ENCODE measurements at regions not wholly inside any gene's neighbourhood (a gene's known extent, or its start where the extent isn't known, plus 50 kb on each side); places are given as distances from the start of the nearest gene placed in this dataset.

DNA sequence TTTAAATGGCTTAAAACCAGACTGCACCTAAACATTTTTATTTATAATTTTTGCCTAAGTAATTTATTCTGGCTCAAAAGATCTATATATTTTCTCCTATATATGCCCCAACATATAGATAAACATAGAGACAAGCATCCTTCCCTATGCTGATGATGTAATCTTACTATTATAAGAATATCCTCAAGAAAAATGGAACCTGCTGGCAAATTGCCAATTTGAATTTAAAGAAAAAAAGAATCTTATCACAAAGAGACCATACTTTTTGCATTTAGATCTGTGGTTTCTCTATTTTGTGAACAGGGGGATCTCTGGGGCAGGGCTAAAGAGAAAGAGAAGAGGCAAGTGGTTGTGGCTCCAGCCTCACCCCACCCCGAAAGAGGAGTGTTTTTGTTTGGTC lies 107.2 kb upstream of the CMC1 start:
- DNase-seq, result no peak
- peaks cover 6% of the 10 kb centered on the region for H3K4me1 ChIP-seq
- no peak overlapping the region for H3K4me3 ChIP-seq
- no peaks in the 10 kb centered on the region for H3K27me3 ChIP-seq
- TF ChIP-seq, protein P1, sequence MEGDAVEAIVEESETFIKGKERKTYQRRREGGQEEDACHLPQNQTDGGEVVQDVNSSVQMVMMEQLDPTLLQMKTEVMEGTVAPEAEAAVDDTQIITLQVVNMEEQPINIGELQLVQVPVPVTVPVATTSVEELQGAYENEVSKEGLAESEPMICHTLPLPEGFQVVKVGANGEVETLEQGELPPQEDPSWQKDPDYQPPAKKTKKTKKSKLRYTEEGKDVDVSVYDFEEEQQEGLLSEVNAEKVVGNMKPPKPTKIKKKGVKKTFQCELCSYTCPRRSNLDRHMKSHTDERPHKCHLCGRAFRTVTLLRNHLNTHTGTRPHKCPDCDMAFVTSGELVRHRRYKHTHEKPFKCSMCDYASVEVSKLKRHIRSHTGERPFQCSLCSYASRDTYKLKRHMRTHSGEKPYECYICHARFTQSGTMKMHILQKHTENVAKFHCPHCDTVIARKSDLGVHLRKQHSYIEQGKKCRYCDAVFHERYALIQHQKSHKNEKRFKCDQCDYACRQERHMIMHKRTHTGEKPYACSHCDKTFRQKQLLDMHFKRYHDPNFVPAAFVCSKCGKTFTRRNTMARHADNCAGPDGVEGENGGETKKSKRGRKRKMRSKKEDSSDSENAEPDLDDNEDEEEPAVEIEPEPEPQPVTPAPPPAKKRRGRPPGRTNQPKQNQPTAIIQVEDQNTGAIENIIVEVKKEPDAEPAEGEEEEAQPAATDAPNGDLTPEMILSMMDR (IDR thresholded peaks at IDR 0.05), result no peak
- H3K36me3 ChIP-seq, result no peaks in the 10 kb centered on the region
- intact Hi-C loops (cut with DNase I), result no loop called here
- no peaks in the 10 kb centered on the region for H3K9me3 ChIP-seq
- no peak overlapping the region for H3K27ac ChIP-seq
- no peak for ATAC-seq

DNA sequence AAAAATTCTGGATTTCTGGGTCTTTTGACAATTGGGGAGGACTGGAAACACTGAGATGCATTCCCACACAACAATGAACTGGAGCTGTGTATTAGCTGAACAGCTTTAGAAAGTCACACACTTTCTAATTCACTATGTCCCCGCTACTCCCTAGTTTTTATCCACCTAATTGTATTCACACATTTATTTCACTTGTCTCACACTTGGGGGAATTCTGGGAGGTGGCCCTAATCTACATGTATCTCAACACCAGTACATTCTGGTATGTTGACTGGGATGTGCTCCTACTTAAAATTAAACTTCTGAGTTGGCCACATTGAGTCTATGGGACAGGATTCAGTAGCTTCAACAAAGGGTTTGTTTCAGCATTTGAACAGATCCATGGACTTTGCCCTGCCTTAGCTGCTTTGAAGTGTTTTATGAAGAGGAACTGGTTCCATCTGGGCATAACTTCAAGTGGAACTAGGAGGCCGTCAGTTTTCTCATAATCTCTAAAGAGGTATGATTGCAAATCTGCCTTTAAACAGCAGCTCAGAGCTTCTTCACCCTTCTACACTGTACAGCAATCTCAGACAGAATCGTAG lies 106.5 kb upstream of the CMC1 start:
- H3K9me3 ChIP-seq, result no peaks in the 10 kb centered on the region
- peaks cover 6% of the 10 kb centered on the region for H3K4me1 ChIP-seq
- H3K4me3 ChIP-seq, result no peak overlapping the region
- ATAC-seq (no peak), DNase-seq (no peak)
- TF ChIP-seq, protein P1 (IDR thresholded peaks at IDR 0.05), result no peak
- H3K27ac ChIP-seq, result no peak overlapping the region
- H3K27me3 ChIP-seq, result no peaks in the 10 kb centered on the region
- intact Hi-C loops (cut with DNase I), result no loop called here
- H3K36me3 ChIP-seq, result no peaks in the 10 kb centered on the region

DNA sequence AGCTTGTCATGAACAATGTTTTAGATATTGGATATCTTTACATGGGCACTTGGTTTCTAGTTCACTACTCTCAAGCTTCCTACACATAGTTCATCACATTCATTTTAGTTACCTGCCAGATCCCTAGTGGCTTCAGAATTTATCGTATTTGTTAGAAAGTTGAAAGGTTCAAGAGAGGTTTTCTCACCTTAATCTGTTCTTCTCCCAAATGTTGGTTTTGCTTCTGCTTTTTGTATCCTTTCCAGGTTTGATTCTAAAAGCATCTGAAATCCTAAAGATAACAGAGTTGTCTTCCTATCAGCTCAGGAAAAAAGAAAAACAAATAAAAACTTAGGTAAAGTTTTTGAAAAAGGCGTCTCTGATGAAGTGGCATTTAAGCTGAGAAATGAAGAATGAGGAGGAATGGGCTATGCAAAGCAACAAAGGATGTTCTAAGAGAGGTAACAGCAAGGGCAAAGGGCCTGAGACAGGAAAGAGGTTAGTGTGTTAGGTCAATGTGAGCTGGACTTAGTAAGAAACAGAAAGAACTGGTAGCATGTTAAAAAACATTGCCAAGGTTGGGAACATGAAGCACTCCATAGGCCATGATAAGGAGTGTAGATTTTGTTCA lies 104.7 kb upstream of the CMC1 start:
- ATAC-seq (no peak), DNase-seq (no peak)
- TF ChIP-seq, protein P1 (IDR thresholded peaks at IDR 0.05), result no peak
- Histone ChIP-seq H3K9me3 (no peaks in the 10 kb centered on the region), H3K27ac (no peak overlapping the region), H3K4me1 (peaks cover 6% of the 10 kb centered on the region), H3K36me3 (no peaks in the 10 kb centered on the region), H3K27me3 (no peaks in the 10 kb centered on the region), H3K4me3 (no peak overlapping the region)
- intact Hi-C loops (cut with DNase I), result no loop called here

DNA sequence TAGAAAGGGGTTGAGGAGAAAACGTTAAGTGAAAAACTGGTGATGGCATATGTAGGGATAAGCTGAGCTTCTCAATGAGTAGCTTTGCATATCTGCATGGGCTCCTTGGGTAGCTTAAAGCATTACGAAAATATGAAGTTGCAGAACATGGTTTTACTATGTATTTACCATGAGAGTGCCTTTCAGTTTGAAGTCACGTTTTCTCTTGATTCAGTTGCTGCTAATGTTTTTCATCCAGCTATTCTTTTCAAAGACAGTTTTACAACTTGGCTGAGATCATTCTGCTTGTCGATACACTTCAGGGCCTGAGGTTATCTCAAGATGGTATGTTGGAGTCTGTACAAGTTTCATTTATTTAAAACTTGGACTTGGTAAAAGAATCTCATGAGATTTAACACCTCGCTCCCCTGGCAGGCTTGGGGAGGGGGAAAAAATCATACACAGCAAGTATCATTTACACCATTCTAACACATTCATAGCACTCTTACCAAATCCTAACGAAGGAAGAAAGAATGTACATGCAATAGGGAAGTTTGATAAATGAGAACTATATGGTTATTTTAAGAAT lies 103.3 kb upstream of the CMC1 start:
- ATAC-seq, result no peak
- Histone ChIP-seq H3K4me1 (peaks cover 6% of the 10 kb centered on the region), H3K4me3 (no peak overlapping the region), H3K27ac (no peak overlapping the region), H3K9me3 (no peaks in the 10 kb centered on the region), H3K27me3 (no peaks in the 10 kb centered on the region), H3K36me3 (no peaks in the 10 kb centered on the region)
- no peak for DNase-seq
- TF ChIP-seq, protein P1 (IDR thresholded peaks at IDR 0.05), result no peak
- intact Hi-C loops (cut with DNase I), result no loop called here

DNA sequence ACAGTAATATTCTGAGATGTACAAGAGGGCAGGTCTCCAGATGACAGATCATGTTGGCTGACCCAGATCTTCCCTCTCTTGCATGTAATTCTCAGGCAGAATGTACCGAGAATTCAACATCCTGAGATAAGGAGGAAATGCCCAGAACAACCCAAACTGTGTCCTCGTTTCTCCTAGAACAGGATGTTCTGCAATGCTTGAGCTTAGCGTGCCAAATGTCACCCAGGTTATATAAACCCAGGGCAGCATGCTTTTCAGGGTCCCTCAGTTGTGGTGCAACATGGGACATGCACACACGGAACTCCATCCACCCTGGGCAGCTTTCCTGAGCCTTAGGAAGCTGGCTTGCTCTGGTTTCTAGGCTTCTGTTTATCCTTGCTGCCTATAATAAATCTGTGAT lies 102.1 kb upstream of the CMC1 start:
- Histone ChIP-seq H3K4me3 (no peak overlapping the region), H3K36me3 (no peaks in the 10 kb centered on the region), H3K9me3 (no peaks in the 10 kb centered on the region), H3K27me3 (no peaks in the 10 kb centered on the region), H3K4me1 (peaks cover 6% of the 10 kb centered on the region), H3K27ac (no peak overlapping the region)
- ATAC-seq (peak; percentile 60), DNase-seq (no peak)
- intact Hi-C loops (cut with DNase I), result no loop called here
- TF ChIP-seq, protein P1 (IDR thresholded peaks at IDR 0.05), result no peak
